RWPE1 (cell line): ENCODE measurements at regions not wholly inside any gene's neighbourhood (a gene's known extent, or its start where the extent isn't known, plus 50 kb on each side); places are given as distances from the start of the nearest gene placed in this dataset.

Experiments
- CTCF ChIA-PET: fragments of 350-600 bp; sonication (Branson Sonifier 250); formaldehyde crosslinking; extraction: SDS; loops from one replicate; lab custom pipeline; 2021; lab: Yijun Ruan, JAX
- POLR2A ChIA-PET: fragments of 400-600 bp; formaldehyde crosslinking; extraction: SDS; loops from one replicate; lab custom pipeline; 2020; ENCODE audit warnings: antibody characterized with exemption; ENCODE audit not compliant: low non-redundant PET; lab: Yijun Ruan, JAX
- DNase-seq: peaks from one replicate; pipeline ENCODE4 v3.0.0; 2012; ENCODE audit warnings: low spot score
- H3K27ac ChIP-seq: fragments of 450-650 bp; 2 replicates; pipeline ENCODE4 v1.5.1; 2017
- CTCF ChIP-seq: fragments of 450-650 bp; conservative IDR thresholded peaks from 2 replicates; pipeline ENCODE4 v1.5.1; 2017; ENCODE audit warnings: low read depth, mild to moderate bottlenecking

- ChIA-PET CTCF (interaction anchor here (0.7 kb wide), 1 partner anchor 1143 kb away, joined by 3 read pairs; no protein-coding TSS in a partner anchor), POLR2A (no interaction called here)
- TF ChIP-seq CTCF = no peak
- H3K27ac ChIP-seq = no peak overlapping the region
- no peak for DNase-seq
Measured at GRCh38 chr16:56109994-56110393, 81.3 kb upstream of the GNAO1 start.

- POLR2A ChIA-PET = no interaction called here
Measured at GRCh38 chr16:56109205-56109604, 82.1 kb upstream of the GNAO1 start.

GRCh38 chr16:56108724-56109123, 82.6 kb upstream of the GNAO1 start:
- H3K27ac ChIP-seq = no peak overlapping the region
- CTCF ChIA-PET = no interaction called here
- POLR2A ChIA-PET = no interaction called here
- no peak for TF ChIP-seq CTCF
- no peak for DNase-seq

More at GRCh38 chr16:56109205-56109604, 82.1 kb upstream of the GNAO1 start:
- DNase-seq = no peak
- TF ChIP-seq CTCF = no peak
- no peak overlapping the region for H3K27ac ChIP-seq
- CTCF ChIA-PET = interaction anchor here (0.7 kb wide), 1 partner anchor 1142 kb away, joined by 3 read pairs; no protein-coding TSS in a partner anchor

GRCh38 chr16:56108056-56108471, 83.2 kb upstream of the GNAO1 start:
- no peak overlapping the region for H3K27ac ChIP-seq
- no peak for TF ChIP-seq CTCF
- POLR2A ChIA-PET = no interaction called here
- CTCF ChIA-PET = no interaction called here
- no peak for DNase-seq

- no peak overlapping the region for H3K27ac ChIP-seq
- DNase-seq = no peak
- TF ChIP-seq CTCF = no peak
- CTCF ChIA-PET = no interaction called here
- POLR2A ChIA-PET = no interaction called here
Measured at GRCh38 chr16:56106527-56106926, 84.8 kb upstream of the GNAO1 start.

GRCh38 chr16:56102906-56103305, 88.4 kb upstream of the GNAO1 start:
- ChIA-PET CTCF (interaction anchor here (0.7 kb wide), 1 partner anchor 160 kb away, joined by 3 read pairs; no protein-coding TSS in a partner anchor), POLR2A (no interaction called here)
- no peak for DNase-seq
- H3K27ac ChIP-seq = no peak overlapping the region
- no peak for TF ChIP-seq CTCF

GRCh38 chr16:56102183-56102686, 89.1 kb upstream of the GNAO1 start:
- POLR2A ChIA-PET = no interaction called here
- H3K27ac ChIP-seq = no peak overlapping the region
- CTCF ChIA-PET = no interaction called here
- no peak for DNase-seq
- no peak for TF ChIP-seq CTCF
